Ishikawa (cell line): ENCODE measurements at regions not wholly inside any gene's neighbourhood (a gene's known extent, or its start where the extent isn't known, plus 50 kb on each side); places are given as distances from the start of the nearest gene placed in this dataset.

ENCODE experiments used
- FOXM1 ChIP-seq: IDR thresholded peaks from 2 replicates; pipeline ENCODE4 v1.6.1; 2012; ENCODE audit warnings: low read depth, borderline replicate concordance
- TAF1 ChIP-seq: IDR thresholded peaks from 2 replicates; pipeline ENCODE4 v1.6.1; 2012; ENCODE audit warnings: low read depth, mild to moderate bottlenecking
- TF ChIP-seq, protein P1 (sequence below): IDR thresholded peaks from 2 replicates; pipeline ENCODE4 v1.6.1; 2012; ENCODE audit warnings: low read depth, mild to moderate bottlenecking

DNA sequence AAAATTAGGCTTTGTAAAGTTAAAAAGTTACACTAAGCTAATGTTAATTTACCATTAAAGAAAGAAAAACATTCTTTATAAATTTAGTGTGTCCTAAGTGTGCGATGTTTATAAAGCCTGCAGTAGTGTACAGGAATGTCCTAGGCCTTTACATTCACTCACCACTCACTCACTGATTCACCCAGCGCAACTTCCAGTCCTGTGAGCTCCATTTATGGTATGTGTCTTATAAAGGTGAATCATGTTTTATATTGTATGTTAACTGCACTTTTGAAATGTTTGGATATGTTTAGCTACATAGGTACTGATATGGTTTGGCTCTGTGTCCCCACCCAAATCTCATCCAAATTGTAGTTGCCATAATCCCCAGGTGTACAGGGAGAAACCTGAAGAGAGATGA lies 549.7 kb upstream of the EPHA6 start:
- TF ChIP-seq FOXM1, result no peak
- TF ChIP-seq, protein P1, sequence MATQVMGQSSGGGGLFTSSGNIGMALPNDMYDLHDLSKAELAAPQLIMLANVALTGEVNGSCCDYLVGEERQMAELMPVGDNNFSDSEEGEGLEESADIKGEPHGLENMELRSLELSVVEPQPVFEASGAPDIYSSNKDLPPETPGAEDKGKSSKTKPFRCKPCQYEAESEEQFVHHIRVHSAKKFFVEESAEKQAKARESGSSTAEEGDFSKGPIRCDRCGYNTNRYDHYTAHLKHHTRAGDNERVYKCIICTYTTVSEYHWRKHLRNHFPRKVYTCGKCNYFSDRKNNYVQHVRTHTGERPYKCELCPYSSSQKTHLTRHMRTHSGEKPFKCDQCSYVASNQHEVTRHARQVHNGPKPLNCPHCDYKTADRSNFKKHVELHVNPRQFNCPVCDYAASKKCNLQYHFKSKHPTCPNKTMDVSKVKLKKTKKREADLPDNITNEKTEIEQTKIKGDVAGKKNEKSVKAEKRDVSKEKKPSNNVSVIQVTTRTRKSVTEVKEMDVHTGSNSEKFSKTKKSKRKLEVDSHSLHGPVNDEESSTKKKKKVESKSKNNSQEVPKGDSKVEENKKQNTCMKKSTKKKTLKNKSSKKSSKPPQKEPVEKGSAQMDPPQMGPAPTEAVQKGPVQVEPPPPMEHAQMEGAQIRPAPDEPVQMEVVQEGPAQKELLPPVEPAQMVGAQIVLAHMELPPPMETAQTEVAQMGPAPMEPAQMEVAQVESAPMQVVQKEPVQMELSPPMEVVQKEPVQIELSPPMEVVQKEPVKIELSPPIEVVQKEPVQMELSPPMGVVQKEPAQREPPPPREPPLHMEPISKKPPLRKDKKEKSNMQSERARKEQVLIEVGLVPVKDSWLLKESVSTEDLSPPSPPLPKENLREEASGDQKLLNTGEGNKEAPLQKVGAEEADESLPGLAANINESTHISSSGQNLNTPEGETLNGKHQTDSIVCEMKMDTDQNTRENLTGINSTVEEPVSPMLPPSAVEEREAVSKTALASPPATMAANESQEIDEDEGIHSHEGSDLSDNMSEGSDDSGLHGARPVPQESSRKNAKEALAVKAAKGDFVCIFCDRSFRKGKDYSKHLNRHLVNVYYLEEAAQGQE, result no peak
- TF ChIP-seq TAF1, result no peak
